ENCODE measurements at regions not wholly inside any gene's neighbourhood (a gene's known extent, or its start where the extent isn't known, plus 50 kb on each side); places are given as distances from the start of the nearest gene placed in this dataset.

- TF ChIP-seq, protein P1, sequence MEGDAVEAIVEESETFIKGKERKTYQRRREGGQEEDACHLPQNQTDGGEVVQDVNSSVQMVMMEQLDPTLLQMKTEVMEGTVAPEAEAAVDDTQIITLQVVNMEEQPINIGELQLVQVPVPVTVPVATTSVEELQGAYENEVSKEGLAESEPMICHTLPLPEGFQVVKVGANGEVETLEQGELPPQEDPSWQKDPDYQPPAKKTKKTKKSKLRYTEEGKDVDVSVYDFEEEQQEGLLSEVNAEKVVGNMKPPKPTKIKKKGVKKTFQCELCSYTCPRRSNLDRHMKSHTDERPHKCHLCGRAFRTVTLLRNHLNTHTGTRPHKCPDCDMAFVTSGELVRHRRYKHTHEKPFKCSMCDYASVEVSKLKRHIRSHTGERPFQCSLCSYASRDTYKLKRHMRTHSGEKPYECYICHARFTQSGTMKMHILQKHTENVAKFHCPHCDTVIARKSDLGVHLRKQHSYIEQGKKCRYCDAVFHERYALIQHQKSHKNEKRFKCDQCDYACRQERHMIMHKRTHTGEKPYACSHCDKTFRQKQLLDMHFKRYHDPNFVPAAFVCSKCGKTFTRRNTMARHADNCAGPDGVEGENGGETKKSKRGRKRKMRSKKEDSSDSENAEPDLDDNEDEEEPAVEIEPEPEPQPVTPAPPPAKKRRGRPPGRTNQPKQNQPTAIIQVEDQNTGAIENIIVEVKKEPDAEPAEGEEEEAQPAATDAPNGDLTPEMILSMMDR (conservative IDR thresholded peaks at IDR 0.05; ENCODE audit: control insufficient read depth, insufficient read depth, low read depth, low read length): no peak
- H3K4me3 ChIP-seq (ENCODE audit: control insufficient read depth, low read depth, low read length): no peak overlapping the region
- peak; percentile 34 for DNase-seq (ENCODE audit: low read depth)
Measured at GRCh38 chrX:16488959-16489358, 161.0 kb upstream of the S100G start.

- TF ChIP-seq, protein P1 (conservative IDR thresholded peaks at IDR 0.05; ENCODE audit: control insufficient read depth, insufficient read depth, low read depth, low read length): no peak
- DNase-seq (ENCODE audit: low read depth): no peak
- no peak overlapping the region for H3K4me3 ChIP-seq (ENCODE audit: control insufficient read depth, low read depth, low read length)
Measured at GRCh38 chrX:16491461-16491860, 158.5 kb upstream of the S100G start.

DNA sequence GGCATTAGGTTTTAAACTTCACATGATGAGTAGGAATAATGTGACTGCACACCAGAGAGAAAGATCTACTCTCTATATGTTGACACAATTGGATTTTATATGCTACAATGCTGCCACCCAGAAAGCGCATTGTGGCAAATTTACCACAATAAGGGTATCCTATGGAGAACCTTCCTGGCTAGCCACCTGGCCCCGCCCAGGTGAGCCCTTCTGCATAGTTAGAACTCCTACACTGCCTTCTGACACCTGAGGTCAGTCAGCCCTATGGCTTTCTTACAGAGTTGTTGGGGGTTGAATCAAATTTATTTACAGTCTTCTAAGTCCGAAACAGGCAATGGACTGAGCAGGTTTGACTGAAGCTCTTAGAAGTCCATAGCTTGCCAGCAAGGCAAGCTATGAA is 153.8 kb upstream of the S100G start:
- TF ChIP-seq, protein P1 (conservative IDR thresholded peaks at IDR 0.05; ENCODE audit: control insufficient read depth, insufficient read depth, low read depth, low read length): no peak
- DNase-seq (ENCODE audit: low read depth): no peak

GRCh38 chrX:16511796-16512776 is 137.9 kb upstream of the S100G start:
- TF ChIP-seq, protein P1 (conservative IDR thresholded peaks at IDR 0.05; ENCODE audit: control insufficient read depth, insufficient read depth, low read depth, low read length): no peak
- DNase-seq (ENCODE audit: low read depth): peak; percentile 10
- H3K4me3 ChIP-seq (ENCODE audit: control insufficient read depth, low read depth, low read length): no peak overlapping the region

More for the DNA sequence above, 153.8 kb upstream of the S100G start:
- H3K4me3 ChIP-seq (ENCODE audit: control insufficient read depth, low read depth, low read length): no peak overlapping the region

DNA sequence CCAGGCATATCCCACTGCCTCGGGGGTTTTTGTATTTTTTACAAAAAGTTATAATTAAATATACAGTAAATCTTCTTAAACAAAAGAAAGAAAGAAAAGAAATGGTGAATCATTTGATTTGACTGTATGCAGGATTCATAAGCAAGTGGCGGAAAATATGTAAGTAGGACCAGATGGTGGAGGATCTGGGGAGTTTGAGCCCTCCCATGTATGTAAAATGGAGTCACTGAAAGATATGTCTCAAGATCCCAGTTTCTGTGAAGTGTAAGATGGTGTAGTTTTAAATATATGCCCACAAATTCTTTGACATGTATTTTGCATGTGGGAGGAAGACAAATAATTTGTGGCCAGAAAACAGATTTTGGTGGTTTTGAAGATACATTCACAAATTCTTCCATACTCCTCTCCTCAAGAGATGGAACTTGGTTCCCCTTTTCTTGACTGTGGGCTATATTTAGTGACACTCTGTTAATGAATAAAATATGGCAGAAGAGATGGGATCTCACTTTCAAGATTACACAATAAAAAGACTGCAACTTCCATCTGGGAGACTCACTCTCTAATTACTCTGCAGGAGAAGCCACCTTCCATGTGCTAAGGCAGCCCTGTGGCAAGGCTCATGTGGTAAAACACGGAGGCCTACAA is 133.6 kb upstream of the S100G start:
- H3K4me3 ChIP-seq (ENCODE audit: control insufficient read depth, low read depth, low read length): no peak overlapping the region
- TF ChIP-seq, protein P1 (conservative IDR thresholded peaks at IDR 0.05; ENCODE audit: control insufficient read depth, insufficient read depth, low read depth, low read length): no peak
- DNase-seq (ENCODE audit: low read depth): peak; percentile 10

DNA sequence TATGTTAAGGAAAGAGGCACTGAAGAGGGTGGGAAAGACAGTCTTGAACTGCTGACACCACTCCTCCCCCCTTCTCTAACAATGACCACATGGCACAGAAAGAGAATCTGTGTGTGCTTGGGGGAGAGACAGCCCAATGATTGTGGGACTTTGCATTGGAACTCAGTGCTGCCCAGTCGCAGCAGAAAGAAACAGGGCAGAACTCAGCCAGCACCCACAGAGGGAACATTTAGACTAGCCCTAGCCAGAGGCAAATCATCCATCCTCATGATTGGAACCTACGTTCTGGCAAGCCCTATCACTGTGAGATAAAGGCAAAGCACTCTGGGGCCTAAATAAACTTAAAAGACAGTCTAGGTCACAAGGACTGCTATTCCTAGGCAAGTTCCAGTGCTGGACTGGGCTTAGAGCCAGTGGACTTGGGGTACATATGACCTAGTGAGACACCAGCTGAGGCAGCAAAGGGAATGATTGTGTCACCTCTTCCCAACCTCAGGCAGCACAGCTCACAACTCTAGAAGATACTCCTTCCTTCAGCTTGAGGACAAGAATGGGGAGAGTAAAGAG is 132.8 kb upstream of the S100G start:
- no peak overlapping the region for H3K4me3 ChIP-seq (ENCODE audit: control insufficient read depth, low read depth, low read length)
- DNase-seq (ENCODE audit: low read depth): peak; percentile 16
- TF ChIP-seq, protein P1 (conservative IDR thresholded peaks at IDR 0.05; ENCODE audit: control insufficient read depth, insufficient read depth, low read depth, low read length): no peak
